Prostate gland (tissue), 2 donors: ENCODE measurements at regions not wholly inside any gene's neighbourhood (a gene's known extent, or its start where the extent isn't known, plus 50 kb on each side); places are given as distances from the start of the nearest gene placed in this dataset.

Experiments used
- DNase-seq: peaks from one replicate; pipeline ENCODE4 v3.0.0-alpha.2; 2019; ENCODE audit warnings: low spot score
- H3K27ac ChIP-seq, 2 donors: fragments of 200-600 bp; sonication (generic); 2 replicates each; pipeline ENCODE4 v1.5.1; 2017 to 2019
- H3K27me3 ChIP-seq: fragments of 200-600 bp; sonication (generic); replicated peaks from 2 replicates; pipeline ENCODE4 v1.5.1; 2019; ENCODE audit not compliant: insufficient read depth
- H3K36me3 ChIP-seq, 2 donors: fragments of 200-600 bp; sonication (generic); 1 replicate in 1 of 2; 2 replicates in 1 of 2; pipeline versions ENCODE4 v1.5.1 to v1.8.1; 2017 to 2019
- H3K4me1 ChIP-seq: fragments of 200-600 bp; sonication (generic); replicated peaks from 2 replicates; pipeline ENCODE4 v1.5.1; 2019
- H3K4me3 ChIP-seq, 2 donors: fragments of 200-600 bp; sonication (generic); 2 replicates each; pipeline ENCODE4 v1.5.1; 2017 to 2019
- H3K9me3 ChIP-seq: fragments of 200-600 bp; sonication (generic); 2 replicates; pipeline ENCODE4 v1.5.1; 2017
- CTCF ChIP-seq, 4 experiments: fragments of 200-600 bp in 2 of 4; fragments of 450-650 bp in 2 of 4; sonication (generic) in 2 of 4; IDR thresholded peaks; 1 replicate in 3 of 4; 2 replicates in 1 of 4; pipeline ENCODE4 v1.5.1; 2016 to 2019; ENCODE audit warnings: antibody characterized with exemption in 4 of 4, mild to moderate bottlenecking in 2 of 4, moderate library complexity in 2 of 4
- POLR2A ChIP-seq: fragments of 450-650 bp; IDR thresholded peaks from one replicate; pipeline ENCODE4 v1.6.1; 2016; ENCODE audit warnings: antibody characterized with exemption, mild to moderate bottlenecking
- POLR2AphosphoS5 ChIP-seq: sonication (generic); formaldehyde crosslinking; IDR thresholded peaks from one replicate; pipeline ENCODE4 v1.6.1; 2017; ENCODE audit warnings: antibody characterized with exemption
- WGBS: methylation state at CpG from one replicate; pipeline ENCODE4 v1.1.5; 2018; 5-methylcytosine and 5-hydroxymethylcytosine counted together
- intact Hi-C: fragments of 100-400 bp; cut with DNase I; formaldehyde crosslinking; loops from one replicate; pipeline ENCODE4 v1.14.2; 2022

DNA sequence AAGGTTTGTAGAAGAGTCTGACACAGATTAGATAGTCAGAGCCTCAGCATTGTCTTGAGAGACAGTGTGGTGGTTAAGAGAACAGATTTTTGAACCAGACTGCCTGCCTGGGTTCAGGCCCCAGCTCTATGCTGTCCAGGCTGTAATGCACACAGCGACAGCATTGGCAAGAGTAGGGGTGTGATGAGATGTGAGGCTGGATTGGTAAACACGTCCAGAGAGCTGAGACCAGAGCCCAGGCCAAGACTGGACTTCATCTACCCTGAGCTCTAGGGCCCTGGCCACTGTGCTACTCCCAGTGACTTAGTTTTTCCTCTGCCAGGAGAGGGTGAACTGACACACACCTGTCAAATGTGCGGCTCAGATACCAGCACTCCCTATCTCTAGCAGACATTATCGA, 360.4 kb downstream of the RPS24 start:
- no peak overlapping the region for H3K27ac ChIP-seq
- no peaks in the 10 kb centered on the region for H3K36me3 ChIP-seq
- H3K27me3 ChIP-seq: no peaks in the 10 kb centered on the region
- no peaks in the 10 kb centered on the region for H3K4me1 ChIP-seq
- no peak overlapping the region for H3K4me3 ChIP-seq
- intact Hi-C loops: no loop called here
- TF ChIP-seq CTCF (IDR thresholded peaks at IDR 0.05) (no peak), POLR2AphosphoS5 (no peak), POLR2A (no peak)
- H3K9me3 ChIP-seq: no peaks in the 10 kb centered on the region
- WGBS: 79% methylated on average over 4 of the region's 4 CpGs
- no peak for DNase-seq

- TF ChIP-seq POLR2A (no peak), CTCF (IDR thresholded peaks at IDR 0.05) (no peak), POLR2AphosphoS5 (no peak)
- 93% methylated on average over 4 of the region's 4 CpGs for WGBS
- Histone ChIP-seq H3K4me1 (no peaks in the 10 kb centered on the region), H3K27me3 (no peaks in the 10 kb centered on the region), H3K36me3 (no peaks in the 10 kb centered on the region), H3K27ac (no peak overlapping the region), H3K9me3 (no peaks in the 10 kb centered on the region), H3K4me3 (no peak overlapping the region)
- no peak for DNase-seq
- intact Hi-C loops: no loop called here
Measured at GRCh38 chr10:78395162-78395561, 361.5 kb downstream of the RPS24 start.

- Histone ChIP-seq H3K36me3 (no peaks in the 10 kb centered on the region), H3K4me1 (no peaks in the 10 kb centered on the region), H3K4me3 (no peak overlapping the region), H3K27ac (no peak overlapping the region), H3K27me3 (no peaks in the 10 kb centered on the region), H3K9me3 (no peaks in the 10 kb centered on the region)
- TF ChIP-seq CTCF (IDR thresholded peaks at IDR 0.05) (no peak), POLR2A (no peak), POLR2AphosphoS5 (no peak)
- DNase-seq: no peak
- WGBS: 72% methylated on average over 4 of the region's 4 CpGs
- intact Hi-C loops: no loop called here
Measured at GRCh38 chr10:78396754-78397153, 363.1 kb downstream of the RPS24 start.

DNA sequence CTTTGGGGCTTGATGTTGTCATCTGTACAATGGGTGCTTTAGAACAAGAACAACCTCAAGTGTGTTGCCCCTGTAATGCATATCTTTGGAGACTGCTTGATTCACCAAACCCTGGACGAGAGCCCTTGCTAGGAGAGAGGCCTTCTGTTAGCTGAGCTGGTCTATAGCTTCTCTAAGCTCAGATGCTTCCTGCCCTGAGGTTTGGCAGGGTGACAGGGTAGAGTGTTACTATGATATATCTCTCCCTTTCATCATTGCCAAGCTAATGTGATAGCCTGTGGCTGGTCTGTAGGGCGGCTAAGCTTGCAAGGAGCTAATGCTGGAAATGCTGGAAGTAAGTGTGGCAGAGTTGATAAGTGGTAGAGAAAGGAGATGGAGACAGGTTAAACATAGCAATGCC, 364.1 kb downstream of the RPS24 start:
- H3K4me3 ChIP-seq: no peak overlapping the region
- H3K9me3 ChIP-seq: no peaks in the 10 kb centered on the region
- H3K36me3 ChIP-seq: no peaks in the 10 kb centered on the region
- no peaks in the 10 kb centered on the region for H3K4me1 ChIP-seq
- H3K27ac ChIP-seq: no peak overlapping the region
- no peak for DNase-seq
- intact Hi-C loops: no loop called here
- H3K27me3 ChIP-seq: no peaks in the 10 kb centered on the region
- 83% methylated on average over 2 of the region's 2 CpGs for WGBS
- no peak for TF ChIP-seq CTCF (IDR thresholded peaks at IDR 0.05)

DNA sequence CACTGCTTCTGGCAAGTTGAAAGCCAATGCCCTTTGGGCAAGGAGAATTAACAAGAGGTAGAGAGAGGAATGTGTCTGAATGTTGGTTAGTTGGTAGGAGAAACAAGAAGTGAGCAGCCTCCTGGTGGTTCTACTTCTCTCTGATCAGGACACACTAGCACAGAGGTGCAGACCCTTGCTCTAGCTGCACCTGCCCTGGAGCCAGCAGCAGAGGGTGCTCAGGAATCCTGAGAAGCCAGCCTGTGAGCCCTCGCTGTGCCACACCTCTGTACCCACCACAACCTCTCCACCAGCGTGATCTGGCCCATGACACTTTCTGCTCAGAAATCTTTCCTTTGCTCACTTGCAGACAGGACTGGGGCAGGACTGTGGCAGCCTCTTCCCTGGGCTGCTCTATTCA, 364.7 kb downstream of the RPS24 start:
- WGBS: 87% methylated on average over 2 of the region's 2 CpGs

More for the DNA sequence above, 364.7 kb downstream of the RPS24 start:
- no peaks in the 10 kb centered on the region for H3K27me3 ChIP-seq
- H3K36me3 ChIP-seq: no peaks in the 10 kb centered on the region
- intact Hi-C loops: no loop called here
- H3K4me3 ChIP-seq: no peak overlapping the region
- no peak overlapping the region for H3K27ac ChIP-seq
- no peak for DNase-seq
- no peaks in the 10 kb centered on the region for H3K9me3 ChIP-seq
- no peaks in the 10 kb centered on the region for H3K4me1 ChIP-seq
- TF ChIP-seq POLR2A (no peak), POLR2AphosphoS5 (no peak), CTCF (IDR thresholded peaks at IDR 0.05) (no peak)
